Colonic mucosa (tissue), 4 donors: ENCODE measurements at regions not wholly inside any gene's neighbourhood (a gene's known extent, or its start where the extent isn't known, plus 50 kb on each side); places are given as distances from the start of the nearest gene placed in this dataset.

Experiments
- DNase-seq: peaks from one replicate; pipeline ENCODE4 v3.0.0-alpha.2; 2020
- H3K27ac ChIP-seq: fragments of 200-600 bp; one replicate; pipeline ENCODE4 v1.8.0; 2021
- H3K27me3 ChIP-seq: fragments of 200-600 bp; one replicate; pipeline ENCODE4 v1.8.0; 2021
- H3K36me3 ChIP-seq: fragments of 200-600 bp; one replicate; pipeline ENCODE4 v1.8.0; 2021
- H3K4me1 ChIP-seq: fragments of 200-600 bp; one replicate; pipeline ENCODE4 v1.8.0; 2021; ENCODE audit warnings: mild to moderate bottlenecking
- H3K4me3 ChIP-seq: fragments of 200-600 bp; one replicate; pipeline ENCODE4 v1.8.0; 2021
- H3K9ac ChIP-seq, 2 donors: one replicate each; pipeline ENCODE4 v1.7.0; 2013; ENCODE audit warnings: control low read depth in 2 of 2, low read depth in 2 of 2, low read length in 2 of 2
- H3K9me3 ChIP-seq: fragments of 200-600 bp; one replicate; pipeline ENCODE4 v1.8.0; 2021
- CTCF ChIP-seq: fragments of 200-600 bp; IDR thresholded peaks from one replicate; pipeline ENCODE4 v1.8.0; 2022; ENCODE audit warnings: antibody characterized with exemption, mild to moderate bottlenecking
- intact Hi-C: fragments of 100-400 bp; cut with DNase I; formaldehyde crosslinking; loops from one replicate; pipeline ENCODE4 v1.14.1; 2022
- donor health status: healthy.
- donor health status: DM: no; HTN: no; CAD: no.
- donor health status: DM: no; HTN: no; CAD: no.

DNA sequence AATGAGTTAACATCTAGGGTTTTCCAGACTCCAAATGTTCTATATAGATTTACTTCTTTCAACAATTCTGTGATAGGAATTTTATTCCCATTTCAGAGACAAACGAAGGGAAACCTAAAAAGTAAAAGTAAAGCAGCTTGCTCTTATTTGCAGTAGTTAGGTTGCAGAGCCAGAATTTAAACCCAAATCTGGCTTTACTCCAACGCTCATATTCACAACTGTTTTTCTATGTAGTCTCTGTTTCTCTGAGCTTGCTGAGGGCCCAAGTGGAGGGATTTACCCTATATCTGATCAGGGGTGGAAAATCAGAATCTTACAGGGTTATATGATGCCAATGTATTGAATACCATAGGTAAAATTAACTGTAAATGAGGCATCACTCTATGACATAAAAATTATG, 599.1 kb upstream of the GRIA3 start:
- no peaks in the 10 kb centered on the region for H3K27me3 ChIP-seq
- no peaks in the 10 kb centered on the region for H3K36me3 ChIP-seq
- no peak for DNase-seq
- H3K27ac ChIP-seq: no peak overlapping the region
- no peak overlapping the region for H3K9ac ChIP-seq
- H3K9me3 ChIP-seq: no peaks in the 10 kb centered on the region
- H3K4me1 ChIP-seq: no peaks in the 10 kb centered on the region
- no peak overlapping the region for H3K4me3 ChIP-seq
- intact Hi-C loops: no loop called here
- no peak for TF ChIP-seq CTCF

DNA sequence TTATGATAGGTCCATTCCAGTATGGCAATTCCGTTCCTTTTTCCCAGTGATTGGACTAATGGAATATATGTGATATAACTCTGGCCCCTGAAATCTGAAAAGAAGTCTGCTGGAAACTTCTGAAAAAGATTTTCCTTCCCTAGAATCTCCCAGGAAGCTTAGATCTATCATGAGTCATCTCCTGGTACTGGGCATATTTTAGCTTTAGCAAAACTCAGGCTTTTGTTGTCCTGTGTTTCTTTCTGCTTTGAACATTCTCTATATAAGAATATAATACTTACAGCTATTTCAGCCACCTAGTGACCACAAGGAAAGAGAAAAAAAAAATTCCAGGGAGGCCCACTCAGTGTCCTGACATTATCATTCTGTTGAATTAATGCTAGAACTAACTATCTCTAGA, 597.2 kb upstream of the GRIA3 start:
- intact Hi-C loops: no loop called here
- DNase-seq: no peak
- no peak for TF ChIP-seq CTCF

GRCh38 chrX:122591546-122591945, 592.5 kb upstream of the GRIA3 start:
- intact Hi-C loops: no loop called here
- Histone ChIP-seq H3K9ac (no peak overlapping the region), H3K27me3 (no peaks in the 10 kb centered on the region)

More for the DNA sequence above, 597.2 kb upstream of the GRIA3 start:
- H3K27ac ChIP-seq: no peak overlapping the region
- no peaks in the 10 kb centered on the region for H3K27me3 ChIP-seq
- no peaks in the 10 kb centered on the region for H3K4me1 ChIP-seq
- no peak overlapping the region for H3K4me3 ChIP-seq
- H3K9me3 ChIP-seq: no peaks in the 10 kb centered on the region
- no peak overlapping the region for H3K9ac ChIP-seq
- no peaks in the 10 kb centered on the region for H3K36me3 ChIP-seq

DNA sequence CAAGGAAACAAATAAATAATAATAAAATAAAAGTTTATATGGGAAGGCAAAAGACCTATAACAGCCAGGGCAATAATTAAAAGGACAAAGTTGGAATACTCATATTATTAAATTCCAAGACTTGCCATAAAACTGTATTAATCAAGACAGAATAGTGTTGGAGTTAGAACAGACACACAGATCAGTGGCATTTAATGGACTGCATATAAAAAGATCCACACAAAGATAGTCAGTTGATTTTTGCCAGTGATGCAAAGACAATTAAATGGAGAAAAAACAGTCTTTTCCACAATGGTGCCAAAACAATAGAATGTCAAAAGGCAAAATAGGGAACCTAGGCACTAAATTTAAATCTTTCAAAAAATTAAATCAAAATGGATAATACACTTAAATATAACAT, 587.1 kb upstream of the GRIA3 start:
- no peak for TF ChIP-seq CTCF
- H3K27ac ChIP-seq: no peak overlapping the region
- intact Hi-C loops: no loop called here
- H3K4me3 ChIP-seq: no peak overlapping the region
- H3K4me1 ChIP-seq: no peaks in the 10 kb centered on the region
- DNase-seq: no peak
- no peaks in the 10 kb centered on the region for H3K27me3 ChIP-seq
- H3K9ac ChIP-seq: no peak overlapping the region
- no peaks in the 10 kb centered on the region for H3K9me3 ChIP-seq
- no peaks in the 10 kb centered on the region for H3K36me3 ChIP-seq

More at GRCh38 chrX:122591546-122591945, 592.5 kb upstream of the GRIA3 start:
- Histone ChIP-seq H3K4me1 (no peaks in the 10 kb centered on the region), H3K9me3 (no peaks in the 10 kb centered on the region), H3K4me3 (no peak overlapping the region), H3K36me3 (no peaks in the 10 kb centered on the region), H3K27ac (no peak overlapping the region)
- TF ChIP-seq CTCF: no peak
- no peak for DNase-seq

- H3K4me3 ChIP-seq: no peak overlapping the region
- no peaks in the 10 kb centered on the region for H3K9me3 ChIP-seq
- H3K27ac ChIP-seq: no peak overlapping the region
- no peaks in the 10 kb centered on the region for H3K27me3 ChIP-seq
- TF ChIP-seq CTCF: no peak
- H3K36me3 ChIP-seq: no peaks in the 10 kb centered on the region
- H3K9ac ChIP-seq: no peak overlapping the region
- no peaks in the 10 kb centered on the region for H3K4me1 ChIP-seq
- DNase-seq: no peak
- intact Hi-C loops: no loop called here
Measured at GRCh38 chrX:122622795-122623194, 561.3 kb upstream of the GRIA3 start.

DNA sequence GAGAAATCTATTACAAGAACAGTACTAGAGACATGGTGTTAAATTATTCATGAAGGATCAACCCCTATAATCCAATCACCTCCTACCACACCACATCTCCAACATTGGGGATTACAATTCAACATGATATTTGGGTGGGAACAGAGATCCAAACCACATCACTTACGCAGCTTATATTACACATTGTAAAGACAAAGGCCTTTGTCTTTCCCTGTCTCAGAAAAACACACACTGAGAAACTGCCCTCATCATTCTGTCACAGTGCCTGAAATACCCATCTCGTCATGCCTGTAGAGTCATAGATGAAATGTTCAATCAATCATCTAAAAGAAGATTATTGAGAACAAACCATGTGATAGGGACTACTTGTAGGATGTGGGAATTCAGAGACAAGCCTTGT, 558.8 kb upstream of the GRIA3 start:
- intact Hi-C loops: no loop called here
- H3K36me3 ChIP-seq: no peaks in the 10 kb centered on the region
- no peaks in the 10 kb centered on the region for H3K4me1 ChIP-seq
- TF ChIP-seq CTCF: no peak
- no peaks in the 10 kb centered on the region for H3K9me3 ChIP-seq
- no peaks in the 10 kb centered on the region for H3K27me3 ChIP-seq
- H3K9ac ChIP-seq: no peak overlapping the region
- no peak for DNase-seq
- H3K27ac ChIP-seq: no peak overlapping the region
- H3K4me3 ChIP-seq: no peak overlapping the region
